ENCODE measurements at regions not wholly inside any gene's neighbourhood (a gene's known extent, or its start where the extent isn't known, plus 50 kb on each side); places are given as distances from the start of the nearest gene placed in this dataset.

- WGBS (ENCODE audit: insufficient coverage, insufficient read length), result no CpG with 5 or more reads among the region's 3 CpGs
- H3K4me1 ChIP-seq (ENCODE audit: control insufficient read depth, insufficient read depth, low read length), result no peaks in the 10 kb centered on the region
- no peaks in the 10 kb centered on the region for H3K27me3 ChIP-seq (ENCODE audit: control insufficient read depth, insufficient read depth, low read length)
- H3K27ac ChIP-seq (ENCODE audit: low read length), result no peak overlapping the region
- H3K4me3 ChIP-seq (ENCODE audit: low read length), result no peak overlapping the region
- no peaks in the 10 kb centered on the region for H3K9me3 ChIP-seq (ENCODE audit: control insufficient read depth, insufficient read depth, low read length)
- DNase-seq (ENCODE audit: low read depth, low spot score), result no peak
- H3K36me3 ChIP-seq (ENCODE audit: control insufficient read depth, insufficient read depth, low read length), result no peaks in the 10 kb centered on the region
Observed at GRCh38 chr12:46711756-46712155, 114.0 kb downstream of the SLC38A4 start.

- no peak overlapping the region for H3K4me3 ChIP-seq (ENCODE audit: low read length)
- no peak for DNase-seq (ENCODE audit: low read depth, low spot score)
- H3K27me3 ChIP-seq (ENCODE audit: control insufficient read depth, insufficient read depth, low read length), result no peaks in the 10 kb centered on the region
- H3K4me1 ChIP-seq (ENCODE audit: control insufficient read depth, insufficient read depth, low read length), result no peaks in the 10 kb centered on the region
- H3K27ac ChIP-seq (ENCODE audit: low read length), result no peak overlapping the region
- no peaks in the 10 kb centered on the region for H3K9me3 ChIP-seq (ENCODE audit: control insufficient read depth, insufficient read depth, low read length)
- H3K36me3 ChIP-seq (ENCODE audit: control insufficient read depth, insufficient read depth, low read length), result no peaks in the 10 kb centered on the region
- no CpG with 5 or more reads among the region's 9 CpGs for WGBS (ENCODE audit: insufficient coverage, insufficient read length)
Observed at GRCh38 chr12:46710125-46710743, 115.6 kb downstream of the SLC38A4 start.

GRCh38 chr12:46702581-46703344 is 123.0 kb downstream of the SLC38A4 start:
- DNase-seq (ENCODE audit: low read depth, low spot score), result no peak
- Histone ChIP-seq H3K9me3 (ENCODE audit: control insufficient read depth, insufficient read depth, low read length) (no peaks in the 10 kb centered on the region), H3K27me3 (ENCODE audit: control insufficient read depth, insufficient read depth, low read length) (no peaks in the 10 kb centered on the region), H3K27ac (ENCODE audit: low read length) (no peak overlapping the region), H3K4me3 (ENCODE audit: low read length) (no peak overlapping the region), H3K4me1 (ENCODE audit: control insufficient read depth, insufficient read depth, low read length) (no peaks in the 10 kb centered on the region), H3K36me3 (ENCODE audit: control insufficient read depth, insufficient read depth, low read length) (no peaks in the 10 kb centered on the region)
- WGBS (ENCODE audit: insufficient coverage, insufficient read length), result no CpG with 5 or more reads among the region's 9 CpGs

- no peaks in the 10 kb centered on the region for H3K36me3 ChIP-seq (ENCODE audit: control insufficient read depth, insufficient read depth, low read length)
- H3K27me3 ChIP-seq (ENCODE audit: control insufficient read depth, insufficient read depth, low read length), result no peaks in the 10 kb centered on the region
- no peak overlapping the region for H3K27ac ChIP-seq (ENCODE audit: low read length)
- no peak for DNase-seq (ENCODE audit: low read depth, low spot score)
- H3K4me1 ChIP-seq (ENCODE audit: control insufficient read depth, insufficient read depth, low read length), result no peaks in the 10 kb centered on the region
- no peaks in the 10 kb centered on the region for H3K9me3 ChIP-seq (ENCODE audit: control insufficient read depth, insufficient read depth, low read length)
- no peak overlapping the region for H3K4me3 ChIP-seq (ENCODE audit: low read length)
Observed at GRCh38 chr12:46701356-46701755, 124.4 kb downstream of the SLC38A4 start.

- H3K27me3 ChIP-seq (ENCODE audit: control insufficient read depth, insufficient read depth, low read length), result no peaks in the 10 kb centered on the region
- DNase-seq (ENCODE audit: low read depth, low spot score), result no peak
- no peak overlapping the region for H3K4me3 ChIP-seq (ENCODE audit: low read length)
- H3K4me1 ChIP-seq (ENCODE audit: control insufficient read depth, insufficient read depth, low read length), result no peaks in the 10 kb centered on the region
- no peak overlapping the region for H3K27ac ChIP-seq (ENCODE audit: low read length)
- no peaks in the 10 kb centered on the region for H3K9me3 ChIP-seq (ENCODE audit: control insufficient read depth, insufficient read depth, low read length)
- no peaks in the 10 kb centered on the region for H3K36me3 ChIP-seq (ENCODE audit: control insufficient read depth, insufficient read depth, low read length)
Observed at GRCh38 chr12:46699986-46700385, 125.8 kb downstream of the SLC38A4 start.

- Histone ChIP-seq H3K9me3 (ENCODE audit: control insufficient read depth, insufficient read depth, low read length) (no peaks in the 10 kb centered on the region), H3K27ac (ENCODE audit: low read length) (no peak overlapping the region), H3K4me3 (ENCODE audit: low read length) (no peak overlapping the region), H3K36me3 (ENCODE audit: control insufficient read depth, insufficient read depth, low read length) (no peaks in the 10 kb centered on the region), H3K4me1 (ENCODE audit: control insufficient read depth, insufficient read depth, low read length) (no peaks in the 10 kb centered on the region), H3K27me3 (ENCODE audit: control insufficient read depth, insufficient read depth, low read length) (no peaks in the 10 kb centered on the region)
- DNase-seq (ENCODE audit: low read depth, low spot score), result no peak
Observed at GRCh38 chr12:46698003-46698402, 127.8 kb downstream of the SLC38A4 start.

- WGBS (ENCODE audit: insufficient coverage, insufficient read length), result no CpG with 5 or more reads among the region's 2 CpGs
- DNase-seq (ENCODE audit: low read depth, low spot score), result no peak
Observed at GRCh38 chr12:46693518-46693917, 132.3 kb downstream of the SLC38A4 start.

GRCh38 chr12:46693034-46693433 is 132.8 kb downstream of the SLC38A4 start:
- no peaks in the 10 kb centered on the region for H3K27me3 ChIP-seq (ENCODE audit: control insufficient read depth, insufficient read depth, low read length)
- H3K27ac ChIP-seq (ENCODE audit: low read length), result no peak overlapping the region
- H3K9me3 ChIP-seq (ENCODE audit: control insufficient read depth, insufficient read depth, low read length), result no peaks in the 10 kb centered on the region
- no CpG with 5 or more reads among the region's 4 CpGs for WGBS (ENCODE audit: insufficient coverage, insufficient read length)
- DNase-seq (ENCODE audit: low read depth, low spot score), result no peak
- H3K4me3 ChIP-seq (ENCODE audit: low read length), result no peak overlapping the region
- H3K4me1 ChIP-seq (ENCODE audit: control insufficient read depth, insufficient read depth, low read length), result no peaks in the 10 kb centered on the region
- no peaks in the 10 kb centered on the region for H3K36me3 ChIP-seq (ENCODE audit: control insufficient read depth, insufficient read depth, low read length)

More at GRCh38 chr12:46693518-46693917, 132.3 kb downstream of the SLC38A4 start:
- Histone ChIP-seq H3K27me3 (ENCODE audit: control insufficient read depth, insufficient read depth, low read length) (no peaks in the 10 kb centered on the region), H3K36me3 (ENCODE audit: control insufficient read depth, insufficient read depth, low read length) (no peaks in the 10 kb centered on the region), H3K4me3 (ENCODE audit: low read length) (no peak overlapping the region), H3K4me1 (ENCODE audit: control insufficient read depth, insufficient read depth, low read length) (no peaks in the 10 kb centered on the region), H3K27ac (ENCODE audit: low read length) (no peak overlapping the region), H3K9me3 (ENCODE audit: control insufficient read depth, insufficient read depth, low read length) (no peaks in the 10 kb centered on the region)

- Histone ChIP-seq H3K27ac (ENCODE audit: low read length) (no peak overlapping the region), H3K9me3 (ENCODE audit: control insufficient read depth, insufficient read depth, low read length) (no peaks in the 10 kb centered on the region), H3K4me3 (ENCODE audit: low read length) (no peak overlapping the region), H3K36me3 (ENCODE audit: control insufficient read depth, insufficient read depth, low read length) (no peaks in the 10 kb centered on the region), H3K27me3 (ENCODE audit: control insufficient read depth, insufficient read depth, low read length) (no peaks in the 10 kb centered on the region), H3K4me1 (ENCODE audit: control insufficient read depth, insufficient read depth, low read length) (no peaks in the 10 kb centered on the region)
- WGBS (ENCODE audit: insufficient coverage, insufficient read length), result no CpG with 5 or more reads among the region's 3 CpGs
- no peak for DNase-seq (ENCODE audit: low read depth, low spot score)
Observed at GRCh38 chr12:46692606-46693005, 133.2 kb downstream of the SLC38A4 start.

GRCh38 chr12:46686267-46686942 is 139.4 kb downstream of the SLC38A4 start:
- no peaks in the 10 kb centered on the region for H3K9me3 ChIP-seq (ENCODE audit: control insufficient read depth, insufficient read depth, low read length)
- DNase-seq (ENCODE audit: low read depth, low spot score), result no peak
- H3K27ac ChIP-seq (ENCODE audit: low read length), result no peak overlapping the region
- no CpG with 5 or more reads among the region's 3 CpGs for WGBS (ENCODE audit: insufficient coverage, insufficient read length)
- no peaks in the 10 kb centered on the region for H3K36me3 ChIP-seq (ENCODE audit: control insufficient read depth, insufficient read depth, low read length)
- H3K4me1 ChIP-seq (ENCODE audit: control insufficient read depth, insufficient read depth, low read length), result no peaks in the 10 kb centered on the region
- no peak overlapping the region for H3K4me3 ChIP-seq (ENCODE audit: low read length)
- no peaks in the 10 kb centered on the region for H3K27me3 ChIP-seq (ENCODE audit: control insufficient read depth, insufficient read depth, low read length)

Measured in iPS DF 6.9 (cell line).